ENCODE measurements at regions not wholly inside any gene's neighbourhood (a gene's known extent, or its start where the extent isn't known, plus 50 kb on each side); places are given as distances from the start of the nearest gene placed in this dataset.

GRCh38 chr4:20091781-20092180 is 159.9 kb upstream of the SLIT2 start:
- no peak for TF ChIP-seq CTCF (IDR thresholded peaks at IDR 0.05)
- no peak for TF ChIP-seq POLR2A (IDR thresholded peaks at IDR 0.05)

Measured in adrenal gland (tissue), 5 donors.